Activated CD4-positive, alpha-beta T cell treated with anti-CD3 and anti-CD28 coated beads for 48 hours (primary cell): ENCODE measurements at regions not wholly inside any gene's neighbourhood (a gene's known extent, or its start where the extent isn't known, plus 50 kb on each side); places are given as distances from the start of the nearest gene placed in this dataset.

Experiments used
- DNase-seq: peaks from one replicate; pipeline ENCODE4 v3.0.0-alpha.2; 2020

DNA sequence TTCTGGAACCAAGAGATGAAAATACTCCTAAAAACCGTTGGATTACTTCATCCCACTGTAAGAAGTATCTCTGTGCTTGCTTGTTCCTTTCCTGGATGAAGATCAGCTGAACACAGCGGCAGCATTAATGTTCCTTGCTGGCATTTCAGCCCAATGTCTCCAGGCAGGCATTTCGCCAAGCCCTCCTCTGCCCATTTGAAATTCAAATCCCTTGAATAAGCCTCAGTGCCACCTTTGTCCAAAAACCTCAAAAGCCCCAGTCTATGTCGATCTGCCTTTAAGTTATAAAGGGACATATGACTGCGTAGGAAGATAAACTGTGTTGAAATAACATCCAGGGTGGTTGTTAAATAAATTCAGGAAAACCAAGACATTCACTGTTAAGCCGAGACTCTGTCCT is 156.8 kb upstream of the PDZRN3 start:
- DNase-seq, result no peak

DNA sequence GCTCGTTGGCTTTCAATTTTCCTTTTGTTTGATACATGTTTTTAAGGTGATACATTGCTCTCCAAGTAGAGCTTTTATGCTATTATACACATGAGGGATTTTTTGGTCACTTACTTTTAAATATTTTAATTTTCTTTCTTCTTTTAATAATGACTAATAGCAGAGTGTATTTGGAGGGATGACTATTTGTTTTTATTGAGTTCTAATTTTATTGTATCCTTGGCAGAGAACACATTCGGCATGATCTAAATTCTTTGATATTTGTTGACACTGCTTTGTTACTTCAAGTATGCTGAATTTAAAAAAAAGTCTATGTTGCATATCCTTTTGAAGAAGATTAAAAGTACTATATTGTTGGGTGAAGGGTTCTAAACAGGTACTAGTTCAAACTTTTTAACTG is 149.9 kb upstream of the PDZRN3 start:
- no peak for DNase-seq

DNA sequence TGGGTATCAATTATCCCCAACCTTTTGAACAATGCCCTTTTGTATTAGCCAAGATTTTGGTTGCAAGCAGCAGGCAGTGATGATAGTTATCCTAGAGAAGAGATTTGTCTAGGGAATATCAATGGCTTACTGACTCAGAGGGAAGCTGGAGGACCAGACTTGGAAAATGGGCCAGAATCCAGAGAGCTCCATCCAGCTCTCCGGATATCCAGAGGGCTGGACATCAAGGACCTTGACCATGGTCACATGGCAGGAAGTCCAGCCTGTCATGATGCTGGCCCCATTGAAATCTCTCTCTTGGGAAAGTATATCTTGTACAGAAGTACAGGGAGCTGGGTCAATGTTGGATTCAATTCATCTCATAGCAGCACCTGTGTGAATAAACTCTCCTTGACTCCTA is 148.5 kb upstream of the PDZRN3 start:
- no peak for DNase-seq

DNA sequence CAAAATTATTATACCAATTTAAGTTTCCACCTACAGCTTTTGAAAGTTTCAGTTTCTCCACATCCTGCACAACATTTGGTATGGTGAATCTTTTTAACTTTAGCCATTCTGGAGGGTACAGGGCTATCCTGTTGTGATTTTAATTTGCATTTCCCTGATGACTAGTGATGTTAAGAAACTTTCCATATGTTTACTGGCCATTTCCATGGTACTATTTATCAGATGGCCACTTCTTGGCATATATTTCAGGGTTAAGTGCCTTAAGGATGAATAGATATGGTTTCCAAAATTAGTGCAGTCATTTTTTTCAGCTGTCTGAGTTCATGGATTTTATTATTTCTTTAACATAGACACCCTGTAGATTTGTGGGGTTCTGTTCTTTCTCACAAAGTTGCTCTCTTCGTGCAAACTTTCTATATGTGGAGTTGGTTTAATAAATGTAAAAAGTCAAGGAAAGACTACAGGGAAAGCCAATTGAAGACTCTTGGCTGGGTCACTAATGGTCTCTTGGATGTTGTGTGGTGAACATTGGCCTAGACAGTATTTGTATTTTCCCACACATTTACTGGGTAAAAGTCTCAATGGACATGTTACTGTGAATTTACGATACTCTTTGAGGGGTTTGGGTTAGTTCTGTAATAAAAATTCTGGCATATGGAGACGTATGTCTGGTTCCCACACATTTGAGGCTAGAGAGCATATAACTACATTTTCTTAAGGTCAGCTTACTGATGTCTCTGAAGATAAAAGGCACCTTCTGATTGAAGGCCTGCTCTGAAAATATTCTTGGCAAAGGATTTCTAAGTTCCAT is 147.5 kb upstream of the PDZRN3 start:
- no peak for DNase-seq

DNA sequence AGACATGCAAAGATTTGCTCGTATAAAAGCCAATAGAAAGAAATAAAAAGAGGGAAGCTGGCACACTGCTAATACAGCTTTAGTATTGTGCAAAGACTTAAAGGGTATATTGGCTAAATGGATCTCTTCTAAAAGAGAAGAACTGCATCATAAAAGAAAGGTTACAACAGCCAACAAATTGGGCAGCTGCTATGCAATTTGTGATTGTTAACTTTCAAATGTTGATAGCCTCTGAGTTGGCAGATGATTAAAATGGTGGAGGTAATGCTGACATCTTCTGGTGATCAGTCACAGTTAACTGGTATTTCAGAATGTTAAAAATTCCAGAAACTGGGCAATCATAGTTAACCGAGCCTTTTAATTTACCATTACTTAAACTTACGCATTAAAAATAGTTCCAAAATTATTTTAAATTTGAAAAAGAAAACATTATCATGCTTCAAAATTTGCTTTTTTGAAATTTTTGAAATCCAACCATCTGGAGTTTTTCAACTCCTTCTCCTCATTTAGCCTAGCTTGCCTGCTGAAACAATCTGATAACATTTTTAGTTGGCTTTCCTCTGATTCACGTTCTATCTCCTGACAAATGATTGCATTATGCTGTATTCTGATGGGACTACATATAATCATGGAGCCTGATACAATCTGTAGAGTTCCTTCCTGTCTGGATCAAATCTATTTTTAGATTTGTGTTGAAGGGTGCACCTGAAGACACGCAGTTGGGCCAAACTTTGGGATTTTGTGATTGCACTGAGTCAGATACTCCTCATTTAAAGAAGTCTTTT is 144.0 kb upstream of the PDZRN3 start:
- DNase-seq, result no peak

DNA sequence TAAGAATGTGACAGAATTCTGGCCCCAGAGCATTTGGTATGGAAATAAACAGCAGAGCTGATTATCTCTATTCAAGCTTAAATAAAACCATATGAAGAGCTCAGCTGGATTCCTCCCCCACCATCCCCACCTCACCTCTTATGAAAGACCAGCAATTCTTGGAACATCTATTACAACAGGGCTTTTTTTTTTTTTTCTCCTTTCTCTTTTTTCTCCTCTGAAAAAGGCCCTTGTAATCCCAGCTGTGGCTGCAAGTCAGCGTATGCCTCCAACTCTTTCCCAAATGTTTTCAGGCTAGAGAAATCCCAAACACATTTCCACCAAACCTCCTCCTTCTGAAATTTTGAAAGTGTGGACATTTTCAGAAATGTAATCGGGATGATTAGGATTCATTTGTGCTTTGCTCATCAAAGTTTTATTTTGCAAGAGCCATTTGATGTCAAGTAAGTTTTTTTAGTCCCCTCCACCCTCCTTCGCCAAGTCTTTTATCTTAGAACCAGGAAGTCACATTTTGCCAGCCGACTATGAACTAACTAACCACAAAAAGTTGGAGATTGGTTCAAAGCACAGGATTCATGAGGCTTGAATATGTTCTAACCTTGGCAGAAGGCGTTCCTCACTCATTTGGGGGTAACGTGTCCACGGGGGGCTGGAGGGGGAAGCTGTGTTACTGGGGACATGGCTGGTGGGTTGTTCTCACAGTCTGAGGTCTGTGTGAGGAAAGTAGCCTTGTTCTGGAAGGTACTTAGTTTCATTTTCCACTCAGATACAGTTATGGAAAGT is 142.0 kb upstream of the PDZRN3 start:
- DNase-seq, result no peak

DNA sequence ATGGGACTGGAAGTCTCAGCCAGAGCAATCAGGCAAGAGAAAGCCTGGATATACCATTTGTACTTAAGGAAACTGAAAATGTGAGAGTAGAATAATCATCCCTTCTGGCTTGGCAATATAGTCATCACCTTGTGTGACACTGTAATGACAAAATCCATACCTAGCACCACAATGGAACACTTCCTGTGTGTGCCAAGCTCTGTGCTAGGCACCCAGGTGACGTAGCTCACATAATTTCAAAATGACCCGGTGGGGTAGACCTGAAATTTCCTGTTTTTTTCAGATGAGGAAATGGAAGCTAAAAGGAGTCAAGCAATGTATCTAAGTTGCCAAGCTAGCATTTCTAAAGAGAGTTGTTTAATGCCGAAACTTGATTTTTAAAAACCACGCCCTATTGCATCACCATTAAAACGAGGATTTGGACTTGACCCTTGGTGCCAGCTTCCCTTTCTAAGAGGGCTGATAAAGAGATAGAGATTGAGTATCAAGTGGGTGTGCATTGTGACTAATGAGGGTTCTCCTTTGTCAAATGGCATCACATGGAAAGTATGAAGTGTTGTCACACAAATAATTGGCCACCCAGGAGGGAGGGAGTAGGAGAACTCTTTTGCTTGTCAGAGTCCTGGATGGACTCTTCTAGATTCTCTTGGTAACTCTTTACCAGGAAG is 141.3 kb upstream of the PDZRN3 start:
- DNase-seq, result no peak

DNA sequence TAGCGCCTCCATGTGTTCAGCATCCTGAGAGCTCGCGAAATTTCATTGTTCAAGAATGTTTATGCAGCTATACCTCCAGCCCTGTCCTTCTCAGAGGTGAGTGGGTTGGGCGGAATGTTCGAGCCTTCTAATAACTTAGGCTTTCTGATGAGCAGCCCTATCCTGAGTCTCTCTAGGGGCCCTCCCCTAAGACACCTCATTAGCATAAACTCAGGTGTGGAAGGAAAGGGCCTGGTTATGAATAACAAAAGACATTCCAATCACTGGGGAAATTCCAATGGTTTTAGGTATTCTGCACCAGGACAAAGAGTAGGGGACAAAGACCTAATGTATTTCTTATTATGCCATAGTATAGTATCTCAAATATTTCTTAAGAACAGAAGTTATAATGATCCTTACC is 138.1 kb upstream of the PDZRN3 start:
- DNase-seq, result no peak

DNA sequence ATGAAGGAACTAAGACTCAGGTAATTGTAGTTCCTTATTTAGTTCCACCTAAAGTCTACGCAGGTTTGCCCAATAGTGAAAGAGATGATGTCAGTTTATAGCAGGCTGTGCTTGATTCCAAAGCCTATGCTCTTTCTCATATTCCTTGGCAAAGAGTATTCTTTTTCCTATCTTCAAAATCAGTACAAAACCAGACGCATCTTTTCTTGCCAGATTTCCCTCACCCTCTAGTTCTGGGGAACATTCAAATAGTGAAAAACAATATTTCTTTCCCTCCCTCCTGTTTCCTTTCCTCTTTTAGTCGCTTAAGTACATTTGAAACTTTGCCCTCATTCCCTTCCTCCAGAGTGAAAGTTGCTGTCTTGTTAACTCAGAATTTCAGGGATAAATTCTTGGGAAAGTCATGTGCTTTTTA is 134.6 kb upstream of the PDZRN3 start:
- DNase-seq, result no peak

DNA sequence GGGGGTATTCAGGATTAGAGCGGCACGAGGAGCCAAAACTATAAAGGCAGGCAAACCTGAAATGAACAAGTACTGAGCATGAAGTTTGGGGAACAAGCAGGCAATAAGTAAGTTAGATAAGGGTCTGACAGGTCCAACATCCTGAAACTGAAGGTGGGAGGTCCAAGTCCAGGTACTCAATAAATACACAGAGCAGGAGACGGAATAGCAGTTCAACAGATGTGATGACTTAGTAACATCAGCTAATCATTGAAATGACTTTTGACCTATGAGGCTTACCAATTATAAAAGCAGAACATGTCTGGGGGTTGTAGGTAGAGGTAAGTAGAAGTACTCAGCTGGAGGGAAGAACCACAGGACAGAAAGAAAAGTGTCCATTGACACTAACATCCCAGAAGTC is 132.8 kb upstream of the PDZRN3 start:
- DNase-seq, result no peak

DNA sequence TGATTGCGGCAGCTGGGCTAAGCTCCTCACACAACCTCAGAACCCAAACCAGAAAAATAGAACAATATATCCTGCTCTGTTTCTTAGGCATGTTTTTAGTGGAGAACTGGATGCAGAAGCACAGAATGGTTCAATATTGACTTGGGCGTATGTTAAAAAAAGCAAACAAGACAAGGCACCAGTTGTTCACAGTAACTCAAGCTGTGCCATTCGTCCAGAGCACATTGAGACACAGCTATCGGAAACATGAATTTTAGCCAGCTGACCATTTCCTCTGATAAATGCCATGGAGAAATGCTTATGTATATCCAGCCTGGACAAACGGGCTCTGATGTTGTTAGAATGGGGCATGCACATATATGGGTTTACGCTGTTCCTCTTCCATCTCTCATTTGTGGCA is 129.2 kb upstream of the PDZRN3 start:
- no peak for DNase-seq

DNA sequence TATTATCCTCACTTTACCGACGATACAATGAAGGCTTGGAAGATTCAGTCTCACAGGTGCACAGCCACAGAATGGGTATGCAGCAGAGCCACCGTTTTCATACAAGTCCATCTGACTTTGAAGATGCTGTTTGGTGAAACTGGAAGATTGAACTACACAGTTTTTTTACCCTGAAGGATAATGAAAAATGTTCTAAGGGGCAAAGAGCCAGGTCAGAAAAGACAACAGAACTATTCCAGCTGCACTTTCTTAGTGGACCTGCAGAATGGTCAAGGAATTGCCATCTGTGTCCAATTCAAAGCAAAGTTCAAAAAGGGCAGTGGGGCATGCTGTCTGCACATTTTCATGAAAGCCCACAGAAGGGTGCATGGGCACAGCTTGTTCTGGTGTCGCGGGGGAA is 127.6 kb upstream of the PDZRN3 start:
- DNase-seq, result no peak

DNA sequence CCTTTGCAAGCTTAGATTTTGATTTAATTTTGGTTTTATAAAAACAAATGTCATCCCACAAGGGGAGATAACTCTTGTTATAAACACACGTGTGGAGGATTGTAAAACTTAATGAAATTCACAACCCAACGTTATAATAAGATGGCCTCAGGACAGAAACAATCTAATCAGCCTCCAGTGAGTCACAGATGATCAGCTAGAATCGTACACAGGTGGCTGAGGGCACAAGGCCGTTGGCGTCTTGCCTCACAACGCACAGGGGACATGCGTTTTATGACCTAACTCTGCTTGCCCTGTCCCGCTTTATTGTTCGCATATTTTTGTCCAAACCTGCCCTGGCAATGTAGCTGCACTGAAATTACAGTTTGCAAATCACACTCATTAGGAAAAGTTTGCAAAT is 121.9 kb upstream of the PDZRN3 start:
- DNase-seq, result no peak

DNA sequence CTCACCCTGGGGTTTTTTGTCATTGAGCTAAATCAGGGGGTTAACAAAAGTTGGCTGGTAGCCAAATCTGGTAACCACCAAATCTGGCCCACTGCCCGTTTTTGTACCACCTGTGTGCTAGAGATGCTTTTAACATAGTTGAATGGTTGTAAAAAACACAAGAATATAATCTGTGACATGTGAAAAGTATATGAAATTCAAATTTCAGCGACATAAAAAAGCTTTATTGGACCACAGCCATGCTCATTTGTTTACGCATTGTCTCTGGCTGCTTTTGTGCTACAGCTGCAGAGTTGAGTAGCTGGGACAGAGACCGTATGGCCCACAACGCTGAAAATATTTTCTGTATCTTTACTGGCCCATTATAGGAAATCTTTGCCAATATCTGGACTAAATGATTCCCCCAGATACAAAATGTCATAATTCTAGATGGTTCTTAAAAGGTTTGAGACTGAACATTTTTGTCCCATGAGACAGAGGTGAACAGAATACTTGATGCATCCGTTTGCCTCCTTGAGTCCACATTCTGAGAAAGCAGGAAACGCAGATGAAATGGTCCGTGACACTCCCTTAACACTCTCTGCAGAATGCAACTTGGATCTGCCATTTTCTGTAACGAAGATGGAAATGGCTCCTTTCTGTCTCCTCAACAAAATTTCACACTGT is 120.9 kb upstream of the PDZRN3 start:
- no peak for DNase-seq

DNA sequence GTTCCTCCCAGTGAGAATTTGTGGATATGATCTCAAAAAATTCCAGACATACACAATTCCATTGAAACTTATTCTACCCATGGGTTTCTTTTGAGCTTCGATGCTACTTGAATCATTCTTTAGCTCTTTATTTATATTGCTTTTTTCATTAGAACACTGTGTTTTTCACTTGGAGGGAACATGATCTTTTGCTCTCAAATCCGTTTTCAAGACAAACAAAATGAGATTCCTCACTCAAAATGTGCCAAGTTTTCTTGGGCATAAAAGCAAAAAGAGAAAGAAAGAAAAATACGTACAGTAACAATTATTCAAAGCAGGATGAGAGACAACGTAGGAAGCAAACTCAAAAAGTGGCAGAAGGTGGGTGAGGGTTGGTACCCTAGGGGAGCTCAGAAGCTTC is 118.8 kb upstream of the PDZRN3 start:
- no peak for DNase-seq

DNA sequence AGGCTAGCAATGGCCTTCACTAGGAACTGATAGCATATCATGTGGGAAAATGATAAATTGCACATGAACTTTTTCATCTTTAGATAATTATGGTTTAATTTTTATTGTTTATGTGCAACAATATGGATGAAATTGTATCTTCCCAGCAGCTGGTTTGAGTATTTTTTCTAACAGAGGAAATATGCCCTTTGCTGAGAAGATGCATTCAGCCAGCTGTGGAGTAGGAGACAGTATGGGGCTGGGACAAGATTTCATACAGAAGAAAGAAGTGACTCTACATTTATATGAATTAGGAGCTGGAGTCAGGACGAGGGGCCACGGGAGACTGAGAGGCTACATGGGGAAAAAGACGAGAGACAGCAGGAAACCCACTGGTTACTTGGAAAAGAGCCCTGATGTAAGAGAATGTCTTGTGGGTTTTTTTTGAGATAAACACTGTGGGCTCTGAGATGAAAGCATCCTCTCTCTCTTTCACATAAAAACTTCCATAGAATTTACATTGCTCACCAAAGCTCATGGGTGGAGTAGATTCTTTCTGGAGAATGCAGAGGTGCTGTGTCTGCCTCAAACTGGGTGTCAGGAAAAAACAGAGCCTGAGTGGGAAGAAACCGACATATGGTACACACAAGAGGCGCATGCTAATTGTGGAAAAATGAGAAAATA is 115.2 kb upstream of the PDZRN3 start:
- no peak for DNase-seq

DNA sequence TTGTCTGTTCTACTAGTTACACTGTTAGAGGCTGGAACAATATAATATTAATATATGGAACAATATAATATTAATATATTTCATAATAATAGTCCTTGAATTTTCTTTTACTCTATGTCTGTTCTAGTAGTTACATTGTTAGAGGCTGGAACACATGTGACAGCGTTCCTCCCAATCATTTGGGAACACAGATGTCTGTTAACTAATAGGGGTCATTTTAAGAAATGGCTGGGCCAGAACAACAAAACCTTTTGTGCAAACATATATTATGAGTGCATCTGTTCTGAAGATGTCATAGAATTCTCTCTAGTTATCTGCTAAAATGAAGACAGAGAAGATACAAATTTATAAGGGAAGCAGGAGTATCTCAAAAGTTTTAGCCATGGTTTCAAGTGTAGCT is 114.0 kb upstream of the PDZRN3 start:
- DNase-seq, result no peak

DNA sequence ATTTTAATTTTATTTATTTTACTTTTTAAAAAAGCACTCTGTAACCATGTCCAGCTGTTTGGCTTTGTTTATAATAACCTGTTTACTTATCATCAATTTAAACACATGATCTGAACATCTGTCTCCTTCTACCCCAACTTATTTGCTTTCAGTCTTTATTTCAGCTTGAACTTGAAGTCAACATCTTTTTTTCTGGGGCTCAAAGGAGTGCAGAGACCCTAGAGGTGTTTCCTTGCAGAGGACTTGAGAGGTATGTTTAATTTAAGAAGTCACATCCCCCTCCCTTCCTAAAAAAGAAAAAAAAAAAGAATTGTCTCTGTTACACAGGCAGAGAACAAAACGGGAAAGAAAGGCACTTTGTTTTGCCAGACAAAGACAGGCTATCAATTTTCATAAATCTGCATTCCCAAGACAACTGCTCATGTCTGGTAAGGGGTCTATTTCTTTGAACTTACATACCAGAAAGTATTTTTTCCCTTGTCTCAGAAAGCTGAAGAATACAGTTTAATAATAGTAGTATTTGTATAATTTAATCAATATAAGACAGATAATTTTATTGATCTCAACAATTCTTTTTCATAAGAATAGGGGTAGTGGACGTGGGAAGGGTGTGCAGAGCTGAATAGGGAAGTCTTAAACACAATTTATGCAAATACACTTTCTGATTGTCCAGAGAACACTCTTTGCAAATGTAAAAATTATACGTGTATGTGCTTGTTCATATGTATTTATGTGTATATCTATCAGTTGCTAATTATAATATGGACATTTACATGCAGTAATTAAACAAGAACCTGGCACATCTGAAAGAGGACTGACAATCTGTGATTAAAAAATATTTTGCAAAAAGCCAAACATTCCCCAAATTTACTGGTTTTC is 109.7 kb upstream of the PDZRN3 start:
- DNase-seq, result no peak

DNA sequence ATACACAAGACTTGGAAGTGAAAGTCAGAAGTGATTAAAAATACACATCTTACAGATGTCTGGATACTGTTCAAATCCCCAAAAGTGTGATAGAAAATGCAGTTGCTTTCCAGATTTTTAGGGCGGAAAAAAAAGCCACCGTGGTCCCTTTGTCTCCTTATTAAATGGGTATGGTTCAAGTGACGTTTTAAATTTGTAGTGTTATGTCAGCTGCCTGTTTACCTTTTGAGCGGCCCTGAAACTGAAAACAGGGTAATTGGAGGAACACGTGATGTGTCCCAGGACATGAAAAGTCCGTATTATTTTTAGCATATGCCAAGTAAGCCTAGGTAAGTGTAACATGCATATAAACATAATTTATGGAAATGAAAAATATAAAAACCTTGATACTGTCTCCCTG is 109.0 kb upstream of the PDZRN3 start:
- no peak for DNase-seq

DNA sequence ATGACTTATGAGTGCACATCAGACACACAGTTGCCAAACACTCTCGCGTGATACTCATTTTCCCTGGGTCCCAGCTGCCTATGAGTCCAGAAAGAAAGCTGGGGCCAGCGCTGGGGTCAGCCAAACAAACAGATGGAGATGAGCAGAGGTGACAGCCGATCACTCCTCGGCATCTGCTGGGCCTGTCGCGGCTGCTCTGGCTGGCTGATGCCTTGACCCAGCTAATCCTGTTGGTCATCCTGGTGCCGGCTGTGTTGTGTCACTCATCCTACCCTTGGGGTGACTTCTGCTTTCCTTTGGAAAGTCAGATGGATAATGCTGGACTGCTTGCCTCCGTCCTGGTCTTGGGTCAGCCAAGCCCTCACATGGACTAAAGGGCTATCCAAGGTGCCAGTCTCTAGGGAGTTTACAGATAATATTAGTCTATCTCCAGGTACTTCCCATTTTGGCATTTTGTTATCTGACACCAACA is 105.3 kb upstream of the PDZRN3 start:
- DNase-seq, result no peak

DNA sequence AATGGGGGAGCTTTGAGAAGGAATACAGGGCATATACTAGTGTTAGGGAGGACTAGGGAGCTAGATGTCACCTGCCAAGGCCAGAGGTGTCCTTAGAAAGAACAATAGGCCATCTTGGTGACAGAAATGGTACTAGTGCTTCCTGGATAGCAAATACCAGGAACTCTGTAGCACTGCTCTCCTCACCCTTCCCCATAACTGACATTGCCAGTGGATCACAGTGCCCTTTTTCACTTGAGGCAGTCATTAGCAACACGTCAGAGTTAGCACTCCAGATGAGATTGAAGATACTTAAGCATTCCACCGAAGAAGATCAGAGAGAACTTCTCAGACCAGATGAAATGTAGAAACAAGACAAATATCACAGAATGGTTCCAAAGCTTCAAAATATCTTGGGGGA is 103.1 kb upstream of the PDZRN3 start:
- no peak for DNase-seq
